ENCODE measurements at regions not wholly inside any gene's neighbourhood (a gene's known extent, or its start where the extent isn't known, plus 50 kb on each side); places are given as distances from the start of the nearest gene placed in this dataset.

- Mint-ChIP-seq H3K4me3 (no peak overlapping the region), H3K27me3 (ENCODE audit: low read depth) (no peaks in the 10 kb centered on the region), H3K4me1 (peaks cover 12 to 15% of the 10 kb centered on the region in 2 experiments), H3K27ac (no peak overlapping the region), H3K36me3 (ENCODE audit: insufficient read depth in 1 of 3, low read depth in 3 of 3) (no peaks in the 10 kb centered on the region), H3K9me3 (no peaks in the 10 kb centered on the region; a peak in 1 of 5 replicates)
- no peak overlapping the region for H3K56ac ChIP-seq (ENCODE audit: insufficient read length, low read depth, low read length)
- H3K14ac ChIP-seq (ENCODE audit: insufficient read depth, low read length) = no peak overlapping the region
- H2BK5ac ChIP-seq (ENCODE audit: insufficient read length, low read length) = no peak overlapping the region
- H3K27ac ChIP-seq (ENCODE audit: insufficient read length, low read depth, low read length) = no peak overlapping the region
- no peaks in the 10 kb centered on the region for H3K79me1 ChIP-seq (ENCODE audit: insufficient read depth, low read depth, low read length, poor library complexity, severe bottlenecking)
- H2AFZ ChIP-seq (ENCODE audit: low read length) = no peak overlapping the region
- no peak overlapping the region for H2BK20ac ChIP-seq (ENCODE audit: low read depth, low read length, poor library complexity, severe bottlenecking)
- no peak for TF ChIP-seq CTCF (conservative IDR thresholded peaks at IDR 0.05)
- no peak overlapping the region for H4K5ac ChIP-seq (ENCODE audit: insufficient read length, low read depth, low read length)
- H3K79me2 ChIP-seq (ENCODE audit: insufficient read depth, low read length) = no peaks in the 10 kb centered on the region
- H3K9me3 ChIP-seq (ENCODE audit: control insufficient read depth, low read depth, low read length) = no peaks in the 10 kb centered on the region
- no peak overlapping the region for H3K4me2 ChIP-seq (ENCODE audit: insufficient read depth, insufficient read length, low read length)
- no peak overlapping the region for H4K91ac ChIP-seq (ENCODE audit: insufficient read length, low read depth, low read length)
- no peaks in the 10 kb centered on the region for H3K27me3 ChIP-seq (ENCODE audit: insufficient read depth, low read length)
- no peak for DNase-seq
- no peak overlapping the region for H3K18ac ChIP-seq (ENCODE audit: insufficient read length, low read depth, low read length)
- no peak overlapping the region for H3T11ph ChIP-seq (ENCODE audit: low read length)
- H2BK15ac ChIP-seq (ENCODE audit: low read depth, low read length) = no peak overlapping the region
- no peaks in the 10 kb centered on the region for H3K23me2 ChIP-seq (ENCODE audit: insufficient read length, low read depth, low read length, poor library complexity, severe bottlenecking)
- H3K9ac ChIP-seq (ENCODE audit: extremely low read depth, insufficient read length, low read length) = no peak overlapping the region
- no peak overlapping the region for H2BK12ac ChIP-seq (ENCODE audit: insufficient read length, low read depth, low read length)
- H4K20me1 ChIP-seq (ENCODE audit: control insufficient read depth, insufficient read depth, insufficient read length) = no peaks in the 10 kb centered on the region
- no peak overlapping the region for H4K8ac ChIP-seq (replicated peaks; ENCODE audit: insufficient read length, low read depth, low read length)
- WGBS (ENCODE audit: extremely low coverage, insufficient read length, low lambda C conversion rate) = no CpG with 5 or more reads among the region's 1 CpG
- H3K4me1 ChIP-seq (ENCODE audit: insufficient read depth, low read length) = no peaks in the 10 kb centered on the region; the same call in 1 of the 2 replicates
- no peak overlapping the region for H2AK5ac ChIP-seq (ENCODE audit: insufficient read length, low read length)
- no peak overlapping the region for H3K23ac ChIP-seq (ENCODE audit: insufficient read length, low read depth, low read length)
- no peak overlapping the region for H3K4ac ChIP-seq (ENCODE audit: low read depth, low read length)
- no peak overlapping the region for H2BK120ac ChIP-seq (ENCODE audit: low read depth, low read length, poor library complexity, severe bottlenecking)
Observed at GRCh38 chr2:225337183-225337582, 62.3 kb upstream of the NYAP2 start.
